GM19455 (cell line): ENCODE measurements at regions not wholly inside any gene's neighbourhood (a gene's known extent, or its start where the extent isn't known, plus 50 kb on each side); places are given as distances from the start of the nearest gene placed in this dataset.
"Not testable (repeated sequence)": the region's sequence is repeated elsewhere in the genome, so short reads cannot be mapped to it uniquely, and the experiment has no call there.

Source experiments
- ATAC-seq: cut with Tn5 transposase; IDR thresholded peaks from one replicate; pipeline ENCODE4 v1.9.1; 2021; ENCODE audit not compliant: unreplicated experiment

- ATAC-seq, result no peak
These were observed 50.9 kb upstream of the NXT1 start for GRCh38 chr20:23299673-23300050.

DNA sequence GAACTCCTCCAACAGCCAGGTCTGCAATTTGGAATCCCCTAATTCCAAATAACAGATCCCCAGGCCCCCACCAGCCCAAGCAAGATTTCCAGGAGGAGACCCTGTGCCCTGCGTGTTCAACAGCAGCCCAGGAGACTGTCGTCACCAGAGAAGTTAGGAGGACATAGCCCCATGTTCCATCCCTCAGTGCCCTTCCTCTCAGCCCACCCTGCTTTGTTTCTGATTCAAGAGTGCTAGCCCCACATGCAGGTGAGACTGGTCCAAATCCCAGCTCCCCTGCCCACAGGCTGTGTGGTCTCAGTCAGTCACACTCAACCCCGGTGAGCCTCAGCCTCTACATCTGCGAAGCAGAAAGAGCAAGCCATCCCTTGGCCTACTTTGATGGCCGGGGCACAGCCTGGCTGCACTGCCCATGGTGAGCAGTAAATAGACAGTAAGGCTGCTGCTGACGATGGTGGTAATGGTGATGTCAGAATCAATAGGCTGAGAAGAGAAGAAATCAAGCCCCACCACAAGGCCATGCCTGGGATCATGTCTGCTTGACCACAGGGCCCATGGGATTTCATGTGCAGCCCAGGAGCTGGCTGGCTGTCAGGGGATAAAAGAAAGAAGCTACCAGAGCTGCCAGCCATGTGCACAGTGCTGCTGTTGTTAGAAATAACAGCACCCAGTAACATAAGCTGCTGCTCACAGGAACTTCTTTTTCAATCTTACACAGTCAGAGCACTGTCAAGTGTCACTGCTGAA, 51.5 kb upstream of the NXT1 start:
- no peak for ATAC-seq

- no peak for ATAC-seq
These were observed 52.4 kb upstream of the NXT1 start for GRCh38 chr20:23298155-23298554.

GRCh38 chr20:23296841-23297701, 53.5 kb upstream of the NXT1 start:
- ATAC-seq, result no peak

DNA sequence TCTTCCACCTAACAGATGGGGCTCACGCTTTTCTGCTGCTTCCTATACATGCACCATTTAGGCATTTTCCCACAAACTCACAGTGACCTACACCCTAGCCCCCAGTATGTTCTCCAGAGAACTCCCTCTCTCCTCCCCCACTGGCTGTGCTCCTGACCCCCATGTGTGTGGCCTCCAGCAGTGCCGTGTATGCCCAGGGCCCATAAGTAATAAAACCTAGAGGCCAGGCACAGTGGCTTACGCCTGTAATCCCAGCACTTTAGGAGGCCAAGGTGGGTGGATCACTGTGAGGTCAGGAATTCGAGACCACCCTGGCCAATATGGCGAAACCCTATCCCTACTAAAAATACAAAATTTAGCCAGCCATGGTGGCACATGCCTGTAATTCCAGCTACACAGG, 54.7 kb upstream of the NXT1 start:
- no peak for ATAC-seq

GRCh38 chr20:23294671-23295070, 55.9 kb upstream of the NXT1 start:
- no peak for ATAC-seq

GRCh38 chr20:23294166-23294565, 56.4 kb upstream of the NXT1 start:
- ATAC-seq, result no peak

DNA sequence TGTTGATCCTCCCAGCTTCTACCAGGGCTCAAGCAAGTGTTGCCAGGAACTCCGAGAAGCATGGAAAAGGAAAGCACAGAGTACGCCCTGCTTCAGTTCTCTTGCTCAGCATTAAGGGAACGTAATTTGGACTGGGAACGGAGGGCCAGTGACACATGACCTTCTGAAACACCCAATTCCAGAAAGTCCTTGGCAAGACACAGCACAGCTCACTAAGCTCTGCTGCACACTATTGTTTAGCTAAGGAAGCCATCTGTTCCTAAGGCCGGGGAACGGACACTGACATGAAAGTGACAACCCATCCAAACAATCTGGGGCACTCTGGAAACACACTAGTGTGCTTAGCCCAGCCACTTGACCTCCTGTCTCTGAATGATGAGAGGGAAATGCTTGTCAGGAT, 56.9 kb upstream of the NXT1 start:
- no peak for ATAC-seq

GRCh38 chr20:23292311-23292710, 58.3 kb upstream of the NXT1 start:
- ATAC-seq, result not testable (repeated sequence)

DNA sequence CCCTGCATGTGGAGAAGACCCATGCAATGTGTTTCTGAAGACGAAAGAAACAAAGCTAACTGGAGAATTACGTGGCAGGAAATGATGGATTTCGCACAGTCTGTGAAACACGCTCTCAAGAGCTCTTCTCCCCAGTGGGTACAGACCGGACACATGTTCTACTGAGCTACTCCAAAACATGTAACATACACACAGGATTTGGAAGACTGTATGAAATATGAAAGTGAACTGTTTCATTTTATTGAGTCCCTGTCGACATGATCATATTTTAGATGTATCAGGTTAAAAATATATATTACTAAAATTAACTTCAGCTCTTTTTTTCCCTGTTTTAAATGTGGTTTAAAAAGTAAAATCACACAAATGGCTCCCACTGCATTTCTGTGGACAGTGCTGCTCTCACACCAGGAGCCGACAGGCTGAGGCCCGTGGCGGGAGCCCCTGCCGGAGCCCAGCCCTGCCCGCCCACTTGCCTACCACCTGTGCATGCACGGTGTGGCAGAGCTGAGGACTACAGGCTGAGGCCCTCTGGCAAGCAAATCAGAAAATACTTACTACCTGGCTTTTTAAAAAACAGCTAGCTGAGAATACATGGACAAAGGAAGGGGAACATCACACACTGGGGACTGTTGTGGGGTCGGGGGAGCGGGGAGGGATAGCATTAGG, 58.9 kb upstream of the NXT1 start:
- ATAC-seq, result no peak

DNA sequence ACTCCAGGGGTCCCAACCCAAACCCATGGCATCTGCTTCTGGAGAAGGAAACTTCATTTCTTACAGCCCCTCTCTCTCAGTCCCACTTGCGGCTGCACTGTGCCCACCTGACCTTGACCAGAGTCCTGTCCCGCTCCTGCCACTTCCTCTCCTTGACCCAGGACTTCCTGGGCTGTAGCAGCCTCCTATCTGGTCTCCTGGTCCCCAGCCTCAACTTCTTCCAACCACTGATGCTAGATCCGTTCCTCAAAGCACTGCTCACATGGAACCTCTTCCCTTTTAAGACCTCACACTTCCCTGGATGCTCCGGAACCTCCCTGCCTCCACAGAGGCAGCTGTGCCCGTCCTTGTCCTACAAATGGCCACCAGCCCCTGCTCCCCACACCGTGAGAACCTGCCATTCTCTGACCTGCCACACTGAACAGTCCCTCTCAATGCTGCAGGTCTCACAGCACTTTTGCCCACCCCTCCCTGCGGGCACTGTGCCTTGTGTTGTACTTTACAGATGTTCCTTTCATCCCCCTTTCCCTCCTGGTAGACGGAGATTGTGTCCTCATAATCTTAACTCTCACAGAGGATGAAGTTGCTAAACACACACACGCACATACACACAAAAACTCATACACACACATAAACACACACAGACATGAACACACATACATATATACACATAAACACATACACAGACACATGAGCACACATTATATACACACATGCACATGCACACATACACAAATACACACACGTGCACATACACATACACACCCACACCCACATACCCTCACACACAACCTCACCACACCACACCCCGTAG, 59.6 kb upstream of the NXT1 start:
- no peak for ATAC-seq

GRCh38 chr20:23289724-23290395, 60.7 kb upstream of the NXT1 start:
- no peak for ATAC-seq

GRCh38 chr20:23289249-23289648, 61.3 kb upstream of the NXT1 start:
- no peak for ATAC-seq

GRCh38 chr20:23287354-23288190, 63.0 kb upstream of the NXT1 start:
- no peak for ATAC-seq

GRCh38 chr20:23286346-23286745, 64.2 kb upstream of the NXT1 start:
- no peak for ATAC-seq

- ATAC-seq, result no peak
These were observed 65.1 kb upstream of the NXT1 start for GRCh38 chr20:23285536-23285935.

DNA sequence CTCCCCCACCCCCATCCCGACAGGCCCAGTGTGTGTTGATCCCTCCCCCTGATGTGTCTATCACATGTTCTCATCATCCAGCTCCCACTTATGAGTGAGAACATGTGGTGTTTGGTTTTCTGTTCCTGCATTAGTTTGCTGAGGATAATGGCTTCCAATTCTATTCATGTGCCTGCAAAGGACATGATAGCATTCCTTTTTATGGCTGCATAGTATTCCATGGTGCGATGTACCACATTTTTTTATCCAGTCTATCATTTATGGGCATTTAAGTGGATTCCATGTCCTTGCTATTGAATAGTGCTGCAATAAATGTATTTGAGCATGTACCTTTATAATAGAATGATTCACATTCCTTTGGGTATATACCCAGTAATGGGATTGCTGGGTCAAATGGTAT, 66.6 kb upstream of the NXT1 start:
- ATAC-seq, result no peak

DNA sequence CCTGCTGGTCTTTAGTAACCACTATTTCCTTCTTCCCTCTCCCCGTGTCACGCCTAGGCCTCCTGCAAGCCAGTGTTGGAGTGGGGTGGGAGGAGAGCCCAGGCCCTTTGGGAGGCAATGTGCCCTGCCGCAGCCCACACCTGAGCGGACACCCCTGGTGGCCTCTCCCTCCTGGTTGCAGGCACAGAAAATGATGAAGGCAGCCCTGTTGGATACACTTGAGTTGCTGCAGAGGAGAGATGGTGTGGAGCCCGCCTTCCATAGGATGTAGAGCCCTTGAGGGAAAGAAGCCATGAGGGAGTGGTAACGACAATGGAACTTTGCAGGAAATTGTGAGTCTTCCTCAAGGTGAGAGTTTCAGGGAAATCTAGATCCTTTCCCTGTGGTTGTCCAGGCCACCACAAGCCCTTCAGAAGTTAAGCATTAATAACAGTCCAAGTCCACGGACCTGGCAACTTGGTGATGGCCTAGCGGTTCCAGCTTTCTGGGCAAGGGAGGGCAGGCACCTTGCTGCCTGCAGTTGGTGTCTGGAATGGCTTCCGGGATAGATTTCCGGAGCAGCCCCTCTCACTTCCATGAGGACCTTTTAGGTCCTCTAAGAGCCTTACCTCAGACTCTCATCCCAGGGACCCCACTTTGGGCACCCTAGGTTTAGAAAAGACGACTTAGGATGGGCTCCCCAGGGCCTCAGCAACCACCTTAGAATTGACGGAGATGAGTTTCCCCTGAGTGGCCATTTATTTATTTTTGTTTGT, 67.3 kb upstream of the NXT1 start:
- no peak for ATAC-seq

DNA sequence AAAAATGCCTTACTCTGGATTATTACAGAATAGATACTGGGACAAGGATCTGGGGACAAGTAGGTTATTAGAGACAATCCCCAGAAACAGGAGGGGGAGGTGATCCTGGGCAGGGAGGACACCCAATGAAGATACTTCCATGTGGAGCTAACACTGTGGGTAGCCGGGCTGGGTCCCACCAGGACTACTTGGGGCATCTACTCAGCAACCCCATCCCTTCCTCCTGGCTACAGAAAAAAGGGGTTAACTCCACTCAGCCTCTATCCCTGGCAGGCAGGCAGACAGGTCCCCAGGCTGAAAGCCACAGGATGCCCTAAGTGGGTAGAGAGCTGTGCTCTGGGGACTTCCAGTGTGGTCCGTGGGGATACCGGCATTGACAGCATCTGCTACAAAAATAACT, 68.0 kb upstream of the NXT1 start:
- ATAC-seq, result no peak
